ENCODE measurements at regions not wholly inside any gene's neighbourhood (a gene's known extent, or its start where the extent isn't known, plus 50 kb on each side); places are given as distances from the start of the nearest gene placed in this dataset.
"Not testable (repeated sequence)": the region's sequence is repeated elsewhere in the genome, so short reads cannot be mapped to it uniquely, and the experiment has no call there.

DNA sequence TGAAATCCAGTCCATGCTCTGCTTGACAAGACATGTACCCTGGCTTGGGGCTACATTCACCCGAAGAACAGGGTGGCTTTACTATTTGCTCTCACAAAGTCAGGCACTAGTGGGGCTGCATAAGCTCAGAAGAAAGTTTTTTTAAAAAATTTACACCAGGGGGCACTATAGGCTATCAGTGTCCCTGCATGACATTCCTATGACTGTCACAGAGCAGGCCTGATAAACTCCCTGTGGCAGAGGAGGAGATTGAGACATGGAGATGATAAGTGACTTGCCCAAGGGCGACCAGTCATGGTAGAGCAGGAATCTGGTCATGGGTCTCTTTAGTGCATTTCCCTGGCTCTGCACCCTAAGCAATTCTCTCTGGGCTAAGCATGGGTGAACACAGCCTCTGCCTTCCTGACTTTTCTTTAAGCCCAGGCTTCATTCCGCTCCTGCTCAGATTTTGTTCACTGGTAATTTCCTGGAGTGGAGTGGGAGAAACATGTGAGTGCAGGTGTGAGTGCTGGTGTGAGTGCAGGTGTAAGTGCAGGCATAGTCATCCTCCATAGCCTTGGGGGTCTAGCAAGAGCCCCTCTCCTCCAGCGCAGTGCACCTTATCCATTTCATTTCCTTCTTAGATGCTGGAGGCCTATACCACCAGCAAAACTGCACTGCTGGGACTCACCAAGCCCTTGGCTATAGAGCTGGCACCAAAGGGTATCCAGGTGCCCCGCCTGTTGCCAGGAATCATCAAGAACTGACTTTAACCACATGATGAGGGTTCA, 91.6 kb downstream of the DHRS2 start:
- Histone ChIP-seq H3K36me3 (no peaks in the 10 kb centered on the region), H3K9me3 (no peaks in the 10 kb centered on the region), H3K4me1 (no peaks in the 10 kb centered on the region), H3K27ac (no peak overlapping the region), H3K4me3 (no peak overlapping the region), H3K27me3 (ENCODE audit: low read depth) (peaks cover 6% of the 10 kb centered on the region)
- DNase-seq: no peak
- intact Hi-C loops (cut with DNase I): no loop called here
- TF ChIP-seq CTCF (IDR thresholded peaks at IDR 0.05): no peak
- peak; percentile 40 to 45 for ATAC-seq

DNA sequence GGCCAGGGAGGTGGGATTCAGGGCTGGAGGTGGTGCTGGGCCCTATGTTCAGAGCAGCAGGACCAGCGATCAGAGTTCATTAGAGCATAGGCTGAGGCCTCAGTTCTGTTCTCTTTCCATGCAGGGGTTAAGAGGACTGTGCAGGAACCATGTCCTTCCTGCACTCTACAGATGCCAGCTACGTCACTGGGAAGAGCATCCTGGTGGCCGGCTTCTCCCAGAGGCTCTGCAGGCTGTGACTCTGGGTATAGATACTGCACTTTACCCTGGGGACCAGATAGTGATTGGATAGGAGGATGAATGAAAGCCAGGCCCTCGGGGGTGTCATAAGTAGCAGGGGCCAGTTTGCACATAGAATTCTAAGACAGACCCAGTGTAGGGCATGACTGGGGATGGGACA, 92.6 kb downstream of the DHRS2 start:
- no peaks in the 10 kb centered on the region for H3K4me1 ChIP-seq
- H3K9me3 ChIP-seq: no peaks in the 10 kb centered on the region
- DNase-seq (no peak), ATAC-seq (no peak)
- intact Hi-C loops (cut with DNase I): no loop called here
- peaks cover 6% of the 10 kb centered on the region for H3K27me3 ChIP-seq (ENCODE audit: low read depth)
- no peak overlapping the region for H3K4me3 ChIP-seq
- no peak for TF ChIP-seq CTCF (IDR thresholded peaks at IDR 0.05)
- no peaks in the 10 kb centered on the region for H3K36me3 ChIP-seq
- H3K27ac ChIP-seq: no peak overlapping the region

- Histone ChIP-seq H3K27ac (no peak overlapping the region), H3K4me1 (no peaks in the 10 kb centered on the region), H3K27me3 (ENCODE audit: low read depth) (peaks cover 6% of the 10 kb centered on the region), H3K4me3 (no peak overlapping the region), H3K9me3 (no peaks in the 10 kb centered on the region), H3K36me3 (no peaks in the 10 kb centered on the region)
- intact Hi-C loops (cut with DNase I): no loop called here
- DNase-seq (no peak), ATAC-seq (no peak)
- no peak for TF ChIP-seq CTCF (IDR thresholded peaks at IDR 0.05)
These were observed 93.7 kb downstream of the DHRS2 start for GRCh38 chr14:23729720-23730387.

- no peak overlapping the region for H3K4me3 ChIP-seq
- DNase-seq (no peak), ATAC-seq (no peak)
- intact Hi-C loops (cut with DNase I): no loop called here
- TF ChIP-seq CTCF (IDR thresholded peaks at IDR 0.05): no peak
- no peaks in the 10 kb centered on the region for H3K36me3 ChIP-seq
- H3K27me3 ChIP-seq (ENCODE audit: low read depth): peaks cover under 1% of the 10 kb centered on the region
- no peaks in the 10 kb centered on the region for H3K9me3 ChIP-seq
- H3K27ac ChIP-seq: no peak overlapping the region
- no peaks in the 10 kb centered on the region for H3K4me1 ChIP-seq
These were observed 99.2 kb downstream of the DHRS2 start for GRCh38 chr14:23735394-23735793.

- H3K4me1 ChIP-seq; H3K4me3 ChIP-seq; H3K27me3 ChIP-seq (ENCODE audit: low read depth); H3K9me3 ChIP-seq; intact Hi-C loops (cut with DNase I); ATAC-seq; H3K27ac ChIP-seq; H3K36me3 ChIP-seq; DNase-seq: not testable (repeated sequence)
These were observed 108.2 kb downstream of the DHRS2 start for GRCh38 chr14:23744368-23744767.

DNA sequence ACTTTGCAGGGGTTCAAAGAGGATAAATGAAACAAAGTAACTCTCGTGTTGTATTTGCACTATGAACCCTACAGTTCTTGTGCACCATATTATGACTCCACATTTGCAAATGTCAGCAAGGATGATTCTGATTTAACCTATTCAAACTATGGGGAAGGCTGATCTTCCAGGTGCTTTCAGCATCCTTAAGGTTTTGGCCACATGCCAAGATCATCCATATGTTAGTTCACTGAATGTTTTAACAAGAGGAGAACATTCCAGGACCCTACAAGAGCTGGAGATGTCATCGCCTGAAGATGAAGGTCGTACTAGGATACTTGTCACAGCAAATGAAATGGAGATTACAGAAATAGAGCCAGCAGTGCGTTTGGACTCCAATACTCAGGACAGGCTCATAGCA, 114.2 kb downstream of the DHRS2 start:
- no peak for DNase-seq
- TF ChIP-seq CTCF (IDR thresholded peaks at IDR 0.05): no peak
- H3K27me3 ChIP-seq (ENCODE audit: low read depth): no peaks in the 10 kb centered on the region
- H3K4me1 ChIP-seq: no peaks in the 10 kb centered on the region
- intact Hi-C loops (cut with DNase I): no loop called here
- no peaks in the 10 kb centered on the region for H3K36me3 ChIP-seq
- H3K4me3 ChIP-seq: no peak overlapping the region
- no peak for ATAC-seq
- H3K27ac ChIP-seq: no peak overlapping the region
- H3K9me3 ChIP-seq: no peaks in the 10 kb centered on the region

Measured in lower lobe of right lung (tissue), 2 donors.